ENCODE measurements at regions not wholly inside any gene's neighbourhood (a gene's known extent, or its start where the extent isn't known, plus 50 kb on each side); places are given as distances from the start of the nearest gene placed in this dataset.
A peak's percentile ranks its signal among the peaks of the same experiment; 100 is the strongest.

GRCh38 chr2:183606718-183607085 is 482.5 kb downstream of the NUP35 start:
- H3K36me3 Mint-ChIP-seq (ENCODE audit: insufficient read depth), result no peaks in the 10 kb centered on the region
- no peak for TF ChIP-seq CTCF (IDR thresholded peaks at IDR 0.05; ENCODE audit: unreplicated experiment)
- no peaks in the 10 kb centered on the region for H3K27me3 Mint-ChIP-seq

GRCh38 chr2:183607995-183608394 is 483.8 kb downstream of the NUP35 start:
- no peak for DNase-seq (ENCODE audit: low spot score, unreplicated experiment)
- H3K27ac Mint-ChIP-seq, result no peak overlapping the region
- peaks cover 6% of the 10 kb centered on the region for H3K4me1 Mint-ChIP-seq (ENCODE audit: low read depth)
- H3K9me3 Mint-ChIP-seq (ENCODE audit: low read depth), result no peaks in the 10 kb centered on the region
- H3K4me3 Mint-ChIP-seq (ENCODE audit: low read depth), result no peak overlapping the region
- H3K36me3 Mint-ChIP-seq (ENCODE audit: insufficient read depth), result no peaks in the 10 kb centered on the region
- TF ChIP-seq CTCF (IDR thresholded peaks at IDR 0.05; ENCODE audit: unreplicated experiment), result no peak
- no peaks in the 10 kb centered on the region for H3K27me3 Mint-ChIP-seq

More at GRCh38 chr2:183606718-183607085, 482.5 kb downstream of the NUP35 start:
- Mint-ChIP-seq H3K4me3 (ENCODE audit: low read depth) (no peak overlapping the region), H3K9me3 (ENCODE audit: low read depth) (no peaks in the 10 kb centered on the region), H3K27ac (no peak overlapping the region), H3K4me1 (ENCODE audit: low read depth) (peaks cover 6% of the 10 kb centered on the region)
- DNase-seq (ENCODE audit: low spot score, unreplicated experiment), result no peak

- TF ChIP-seq CTCF (IDR thresholded peaks at IDR 0.05; ENCODE audit: unreplicated experiment), result no peak
- DNase-seq (ENCODE audit: low spot score, unreplicated experiment), result no peak
- H3K4me1 Mint-ChIP-seq (ENCODE audit: low read depth), result peaks cover 6% of the 10 kb centered on the region
- H3K4me3 Mint-ChIP-seq (ENCODE audit: low read depth), result no peak overlapping the region
- H3K36me3 Mint-ChIP-seq (ENCODE audit: insufficient read depth), result no peaks in the 10 kb centered on the region
- no peaks in the 10 kb centered on the region for H3K27me3 Mint-ChIP-seq
- no peak overlapping the region for H3K27ac Mint-ChIP-seq
- H3K9me3 Mint-ChIP-seq (ENCODE audit: low read depth), result no peaks in the 10 kb centered on the region
These were observed 484.5 kb downstream of the NUP35 start for GRCh38 chr2:183608747-183609146.

GRCh38 chr2:183610724-183611123 is 486.5 kb downstream of the NUP35 start:
- Mint-ChIP-seq H3K4me3 (ENCODE audit: low read depth) (no peak overlapping the region), H3K4me1 (ENCODE audit: low read depth) (peaks cover 4% of the 10 kb centered on the region), H3K9me3 (ENCODE audit: low read depth) (no peaks in the 10 kb centered on the region), H3K36me3 (ENCODE audit: insufficient read depth) (no peaks in the 10 kb centered on the region), H3K27me3 (no peaks in the 10 kb centered on the region), H3K27ac (no peak overlapping the region)
- no peak for DNase-seq (ENCODE audit: low spot score, unreplicated experiment)
- TF ChIP-seq CTCF (IDR thresholded peaks at IDR 0.05; ENCODE audit: unreplicated experiment), result peak; percentile 30

- Mint-ChIP-seq H3K4me3 (ENCODE audit: low read depth) (no peak overlapping the region), H3K27me3 (no peaks in the 10 kb centered on the region), H3K27ac (no peak overlapping the region), H3K4me1 (ENCODE audit: low read depth) (no peaks in the 10 kb centered on the region), H3K9me3 (ENCODE audit: low read depth) (peaks cover 20% of the 10 kb centered on the region), H3K36me3 (ENCODE audit: insufficient read depth) (no peaks in the 10 kb centered on the region)
- TF ChIP-seq CTCF (IDR thresholded peaks at IDR 0.05; ENCODE audit: unreplicated experiment), result no peak
- DNase-seq (ENCODE audit: low spot score, unreplicated experiment), result no peak
These were observed 490.7 kb downstream of the NUP35 start for GRCh38 chr2:183614799-183615435.

All from progenitor cell of endocrine pancreas (in vitro differentiated cells).